Left lobe of liver (tissue), 2 donors: ENCODE measurements at regions not wholly inside any gene's neighbourhood (a gene's known extent, or its start where the extent isn't known, plus 50 kb on each side); places are given as distances from the start of the nearest gene placed in this dataset.
"Not testable (repeated sequence)": the region's sequence is repeated elsewhere in the genome, so short reads cannot be mapped to it uniquely, and the experiment has no call there.

Experiments
- ATAC-seq: fragments of 200-7000 bp; cut with Tn5 transposase; one replicate; pipeline ENCODE4 v1.9.1; 2020; ENCODE audit warnings: mild to moderate bottlenecking, moderate library complexity
- DNase-seq: peaks from one replicate; pipeline ENCODE4 v3.0.0-alpha.2; 2020; ENCODE audit warnings: low spot score
- donor health status: DM: no; HTN: no; CAD: no; lungs with moderate emphysema.
- donor health status: DM: no; HTN: yes; CAD: no.

GRCh38 chr18:34942276-34942675 lies 98.9 kb upstream of the MAPRE2 start:
- ATAC-seq (no peak), DNase-seq (no peak)

DNA sequence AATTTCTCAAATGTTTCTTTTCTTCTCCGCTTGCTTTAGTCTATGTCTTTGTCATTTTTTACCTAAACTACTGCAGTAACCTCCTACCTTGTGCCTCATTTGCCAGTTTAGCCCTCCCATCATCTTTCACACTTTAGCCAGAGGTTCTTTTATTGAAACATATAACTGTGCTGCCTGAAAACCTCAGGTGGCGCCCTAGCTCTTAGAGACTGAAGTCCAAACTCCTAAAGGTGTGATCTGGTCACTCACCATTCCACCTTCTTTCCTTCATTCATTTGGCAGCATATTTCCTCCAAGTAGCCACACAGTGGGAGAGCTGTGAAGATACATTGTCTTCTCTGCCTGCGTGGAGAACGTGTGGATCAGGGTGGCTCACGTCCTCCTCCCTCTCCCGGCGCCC lies 98.2 kb upstream of the MAPRE2 start:
- ATAC-seq (no peak), DNase-seq (no peak)

- no peak for DNase-seq
- no peak for ATAC-seq
These were observed 97.6 kb upstream of the MAPRE2 start for GRCh38 chr18:34943587-34943986.

DNA sequence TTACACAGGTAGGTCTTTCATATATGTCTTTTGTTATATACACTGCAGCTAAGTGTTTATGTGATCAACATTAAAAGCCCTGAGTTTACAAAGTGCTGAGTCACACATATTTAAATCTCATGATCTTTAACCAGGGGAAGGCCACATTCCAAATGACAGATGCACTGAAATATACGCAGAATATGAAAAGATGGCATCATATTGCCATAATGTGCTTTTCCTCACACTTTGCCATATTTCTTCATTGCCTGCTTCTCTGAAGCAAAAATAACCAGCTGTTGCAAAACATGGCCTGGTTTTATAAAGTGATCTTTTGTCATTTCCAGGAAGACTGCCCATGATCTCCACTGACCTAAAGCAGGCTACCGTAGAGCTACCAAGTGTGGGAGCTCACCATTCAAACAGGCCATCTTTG lies 93.5 kb upstream of the MAPRE2 start:
- no peak for DNase-seq

DNA sequence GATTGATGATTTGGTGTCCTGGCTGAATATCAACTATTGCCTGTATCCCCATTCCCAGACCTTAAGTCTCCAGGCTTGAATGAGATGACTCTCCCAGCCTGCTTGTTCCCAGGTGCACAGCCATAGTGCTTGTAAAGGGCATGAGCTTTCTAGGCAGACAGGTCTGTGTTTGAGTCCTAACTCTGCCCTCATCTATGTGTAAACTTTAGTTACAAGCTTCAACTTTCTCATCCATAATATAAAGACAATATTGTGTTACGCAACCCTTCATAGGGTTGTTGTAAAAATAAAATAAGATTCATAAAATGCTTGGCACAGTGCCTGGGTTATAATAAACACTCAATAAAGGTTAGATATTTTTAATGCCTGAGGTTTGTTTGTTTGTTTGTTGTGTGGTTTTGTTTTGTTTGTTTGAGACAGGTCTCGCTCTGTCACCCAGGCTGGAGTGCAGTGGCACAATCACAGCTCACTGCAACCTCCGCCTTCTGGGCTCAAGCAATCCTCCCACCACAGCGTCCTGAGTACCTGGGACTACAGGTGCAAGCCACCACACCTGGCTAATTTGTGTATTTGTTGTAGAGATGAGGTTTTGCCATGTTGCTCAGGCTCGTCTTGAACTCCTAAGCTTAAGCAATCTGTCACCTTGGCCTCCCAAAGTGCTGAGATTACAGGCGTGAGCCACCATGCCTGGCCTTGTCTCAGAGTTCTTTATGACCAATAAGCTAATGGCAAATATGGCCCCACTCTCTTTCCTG lies 89.4 kb upstream of the MAPRE2 start:
- no peak for ATAC-seq
- no peak for DNase-seq

More for the DNA sequence above, 93.5 kb upstream of the MAPRE2 start:
- no peak for ATAC-seq

DNA sequence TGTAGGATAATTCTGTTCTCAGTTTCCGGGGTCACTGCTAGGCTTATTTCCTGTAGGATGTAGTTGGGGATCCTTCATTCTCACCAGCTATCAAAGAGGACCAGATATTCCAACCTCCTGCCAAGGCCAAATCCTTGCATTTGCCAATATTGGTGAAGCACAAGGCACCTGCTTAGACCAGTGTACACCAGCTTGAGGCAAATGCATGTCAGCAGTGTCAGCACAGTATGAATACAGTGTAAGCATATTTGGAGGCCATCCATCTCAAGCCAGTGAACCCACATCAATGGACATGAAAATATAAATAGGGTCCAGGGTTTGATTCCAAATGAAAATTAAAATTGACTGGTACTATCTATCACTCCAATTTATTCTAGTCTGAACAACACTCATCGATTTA lies 88.0 kb upstream of the MAPRE2 start:
- DNase-seq (no peak), ATAC-seq (no peak)

- ATAC-seq, DNase-seq: not testable (repeated sequence)
These were observed 85.7 kb upstream of the MAPRE2 start for GRCh38 chr18:34955494-34955893.

GRCh38 chr18:34956663-34957062 lies 84.5 kb upstream of the MAPRE2 start:
- no peak for DNase-seq

GRCh38 chr18:34957119-34957863 lies 83.9 kb upstream of the MAPRE2 start:
- DNase-seq: no peak
- ATAC-seq: no peak

More at GRCh38 chr18:34956663-34957062, 84.5 kb upstream of the MAPRE2 start:
- no peak for ATAC-seq

DNA sequence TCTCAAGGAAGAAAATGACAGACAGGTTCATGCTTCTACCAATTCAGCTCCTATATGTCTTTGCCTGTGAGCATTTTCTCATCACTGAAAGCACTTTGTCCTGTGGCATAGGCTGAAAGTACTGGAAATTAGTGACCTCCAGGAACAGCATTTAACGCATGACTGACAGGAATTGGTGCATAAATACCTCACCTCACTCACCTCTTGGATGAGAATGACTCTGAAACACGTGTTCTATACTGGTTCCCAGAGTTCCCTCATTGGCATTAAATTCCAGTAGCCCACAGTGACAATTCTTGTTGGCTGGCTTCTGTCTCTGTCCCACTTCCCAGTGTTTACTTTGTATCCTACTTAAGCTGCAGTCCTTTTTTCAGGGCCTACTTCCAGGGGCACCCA lies 83.4 kb upstream of the MAPRE2 start:
- ATAC-seq: no peak

GRCh38 chr18:34959211-34959829 lies 81.9 kb upstream of the MAPRE2 start:
- no peak for DNase-seq
- ATAC-seq: peak; percentile 63

More for the DNA sequence above, 83.4 kb upstream of the MAPRE2 start:
- DNase-seq: no peak

GRCh38 chr18:34959989-34960388 lies 81.2 kb upstream of the MAPRE2 start:
- ATAC-seq: no peak
- DNase-seq: no peak

DNA sequence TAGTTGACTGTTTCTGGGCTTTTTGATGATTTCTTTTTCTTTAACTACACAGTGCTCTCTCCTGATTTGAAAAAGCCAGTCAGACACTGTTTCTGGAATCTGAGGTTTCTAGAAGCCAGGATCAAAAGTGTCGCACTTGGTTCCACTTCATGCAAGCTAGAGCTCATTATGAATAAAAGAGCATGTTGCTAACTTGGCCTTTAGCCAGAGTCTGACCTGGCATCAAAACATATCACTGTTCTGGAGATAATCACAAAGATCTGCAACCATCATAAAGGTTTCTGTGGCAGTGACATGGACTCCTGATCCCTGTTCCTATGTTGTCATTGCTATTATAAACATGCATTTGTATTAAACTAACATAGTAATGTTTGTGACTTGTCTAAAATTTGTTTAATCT lies 76.1 kb upstream of the MAPRE2 start:
- no peak for ATAC-seq
- DNase-seq: no peak

DNA sequence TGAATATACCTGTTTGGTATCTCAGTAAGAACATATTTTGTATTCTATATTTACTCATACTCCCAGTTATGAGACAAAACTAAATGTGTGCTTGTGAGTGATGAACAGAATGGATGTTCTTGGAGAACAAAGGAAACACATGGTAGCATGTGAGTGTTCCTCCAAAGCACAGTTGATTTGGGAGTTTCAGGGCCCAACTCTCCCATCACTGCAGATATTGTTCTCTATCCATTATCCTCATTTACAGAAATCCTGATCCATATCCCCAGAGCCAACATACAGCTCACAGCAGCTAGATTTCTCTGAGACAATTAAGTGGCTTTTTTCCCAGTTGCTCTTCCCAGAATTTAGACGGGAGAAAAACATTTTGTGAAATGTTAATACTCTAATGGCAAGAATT lies 75.6 kb upstream of the MAPRE2 start:
- DNase-seq: no peak
- no peak for ATAC-seq

- no peak for DNase-seq
- no peak for ATAC-seq
These were observed 71.1 kb upstream of the MAPRE2 start for GRCh38 chr18:34970106-34970505.

DNA sequence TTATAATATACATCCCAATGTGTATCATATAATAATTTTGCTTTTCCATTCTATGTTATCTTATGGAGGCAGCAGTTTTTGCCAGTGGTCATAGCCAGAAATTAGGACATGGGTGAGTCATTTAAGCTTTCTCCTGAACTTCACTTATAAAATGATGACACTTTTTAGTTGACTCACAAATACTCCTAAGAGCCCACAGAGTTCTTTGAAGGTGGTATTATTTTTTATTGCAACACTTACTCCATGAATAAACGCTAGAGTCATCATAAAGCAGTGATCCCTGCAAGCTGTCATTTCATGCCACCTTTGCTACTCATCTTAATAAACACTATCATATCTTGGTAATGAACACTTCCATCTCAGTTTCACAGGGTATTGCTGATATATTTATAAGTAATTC lies 69.9 kb upstream of the MAPRE2 start:
- DNase-seq: no peak
- ATAC-seq: no peak

- DNase-seq: no peak
- no peak for ATAC-seq
These were observed 68.3 kb upstream of the MAPRE2 start for GRCh38 chr18:34972765-34973414.

GRCh38 chr18:34976123-34976522 lies 65.1 kb upstream of the MAPRE2 start:
- no peak for ATAC-seq
- no peak for DNase-seq

- ATAC-seq (no peak), DNase-seq (no peak)
These were observed 64.7 kb upstream of the MAPRE2 start for GRCh38 chr18:34976534-34976898.

- ATAC-seq (peak; percentile 87), DNase-seq (peak; percentile 87)
These were observed 64.0 kb upstream of the MAPRE2 start for GRCh38 chr18:34976899-34977837.
